K562 (cell line): ENCODE measurements at regions not wholly inside any gene's neighbourhood (a gene's known extent, or its start where the extent isn't known, plus 50 kb on each side); places are given as distances from the start of the nearest gene placed in this dataset.

Experiments
- ATAC-seq: fragments of 200-7000 bp; cut with Tn5 transposase; 3 replicates; pipeline ENCODE4 v1.9.1; 2020; ENCODE audit warnings: moderate library complexity
- BruUV-seq: library from RNA; stranded (reverse); fragments of 400-500 nt; replicated peaks from 2 replicates; lab custom pipeline; 2021; lab: Mats Ljungman, UMichigan
- CTCF ChIA-PET: fragments of 300-600 bp; formaldehyde crosslinking; extraction: SDS; loops from one replicate; lab custom pipeline; 2021; ENCODE audit warnings: low intra/inter-chr PET ratio; lab: Yijun Ruan, JAX
- POLR2A ChIA-PET: fragments of 300-600, 350-650 bp; sonication (Branson Sonifier 250); formaldehyde crosslinking; extraction: SDS; loops from one replicate; lab custom pipeline; 2021; ENCODE audit warnings: antibody characterized with exemption, inconsistent platforms; lab: Yijun Ruan, JAX
- DNase-seq, 4 experiments: peaks; one replicate each; pipeline versions ENCODE4 v3.0.0 to v3.0.0-alpha.2; 2011 to 2018; ENCODE audit warnings: low spot score in 3 of 4, mixed read lengths in 3 of 4; ENCODE audit errors: extremely low read depth in 1 of 4
- FAIRE-seq: peaks from 2 replicates; lab custom pipeline; 2011; peaks lifted over from hg19 to GRCh38; lab: Jason Lieb, UNC
- H2AFZ ChIP-seq: 2 replicates; pipeline ENCODE4 v1.6.0; 2011; ENCODE audit warnings: low read depth, low read length, control low read depth, inconsistent platforms
- H3K27ac ChIP-seq: fragments of 200-600 bp; 3 replicates; pipeline ENCODE4 v1.8.0; 2011; ENCODE audit warnings: low read depth, mild to moderate bottlenecking, control low read depth, inconsistent platforms, low read length, moderate library complexity, mixed read lengths; ENCODE audit errors: extremely low read depth
- H3K27me3 ChIP-seq, 2 experiments: fragments of 300-600 bp in 1 of 2; 2 replicates in 1 of 2; 3 replicates in 1 of 2; pipeline versions ENCODE4 v1.6.0 to v1.8.0; 2011; ENCODE audit warnings: inconsistent platforms in 2 of 2, low read length in 2 of 2, mild to moderate bottlenecking in 1 of 2, mixed read lengths in 1 of 2, moderate library complexity in 1 of 2; ENCODE audit not compliant: control insufficient read depth in 2 of 2, insufficient read depth in 2 of 2
- H3K36me3 ChIP-seq: fragments of 300-600 bp; 3 replicates; pipeline ENCODE4 v1.8.0; 2011; ENCODE audit warnings: mild to moderate bottlenecking, low read length, inconsistent platforms; ENCODE audit not compliant: control insufficient read depth, insufficient read depth
- H3K4me1 ChIP-seq, 2 experiments: fragments of 200-600 bp in 1 of 2; replicated peaks in 1 of 2; 2 replicates in 1 of 2; 3 replicates in 1 of 2; pipeline versions ENCODE4 v1.5.1 to v1.8.0; 2011; ENCODE audit warnings: inconsistent platforms in 2 of 2, low read length in 2 of 2, mild to moderate bottlenecking in 1 of 2, mixed read lengths in 1 of 2, moderate library complexity in 1 of 2; ENCODE audit not compliant: control insufficient read depth in 2 of 2, insufficient read depth in 2 of 2
- H3K4me2 ChIP-seq: 2 replicates; pipeline ENCODE4 v1.6.1; 2011; ENCODE audit warnings: low read length, control low read depth, inconsistent platforms, mixed read lengths; ENCODE audit not compliant: insufficient read depth
- H3K4me3 ChIP-seq: fragments of 200-600 bp; sonication (generic), shearing (Covaris generic); 2 replicates; pipeline ENCODE4 v1.5.1; 2016; ENCODE audit warnings: control low read depth, inconsistent platforms
- H3K79me2 ChIP-seq: fragments of 200-600 bp; 3 replicates; pipeline ENCODE4 v1.8.0; 2011; ENCODE audit warnings: low read length, inconsistent platforms; ENCODE audit not compliant: control insufficient read depth, insufficient read depth
- H3K9ac ChIP-seq, 2 experiments: 2 replicates each; pipeline versions ENCODE4 v1.6.0 to v1.6.1; 2011; ENCODE audit warnings: low read depth in 2 of 2, low read length in 2 of 2, control low read depth in 1 of 2, inconsistent platforms in 1 of 2, mild to moderate bottlenecking in 1 of 2, mixed read lengths in 1 of 2; ENCODE audit not compliant: insufficient read depth in 1 of 2
- H3K9me1 ChIP-seq: one replicate; pipeline ENCODE4 v1.6.0; 2011; ENCODE audit warnings: inconsistent platforms, mild to moderate bottlenecking, low read length, moderate library complexity; ENCODE audit not compliant: control insufficient read depth, insufficient read depth
- H3K9me3 ChIP-seq: replicated peaks from 2 replicates; pipeline ENCODE4 v1.5.1; 2011; ENCODE audit warnings: low read depth, low read length, inconsistent platforms; ENCODE audit not compliant: control insufficient read depth, insufficient read depth
- H4K20me1 ChIP-seq: replicated peaks from 2 replicates; pipeline ENCODE4 v1.6.1; 2011; ENCODE audit warnings: low read length, inconsistent platforms, mixed read lengths; ENCODE audit not compliant: control insufficient read depth, insufficient read depth
- HNRNPL ChIP-seq: fragments of 200-400 bp; formaldehyde crosslinking; IDR thresholded peaks from 2 replicates; pipeline ENCODE4 v1.6.1; 2017; ENCODE audit warnings: low read depth, mild to moderate bottlenecking, low read length
- MTF1 ChIP-seq: fragments of 250-450 bp; sonication (Bioruptor Pico); IDR thresholded peaks from 2 replicates; pipeline ENCODE4 v1.9.0; 2021; ENCODE audit warnings: moderate library complexity, mild to moderate bottlenecking, inconsistent platforms, borderline replicate concordance
- NFIC ChIP-seq: fragments of 450-650 bp; IDR thresholded peaks from 2 replicates; pipeline ENCODE4 v1.6.1; 2017; ENCODE audit warnings: mild to moderate bottlenecking, inconsistent platforms
- ZNF445 ChIP-seq: fragments of 250-450 bp; sonication (Bioruptor Pico); IDR thresholded peaks from 2 replicates; pipeline ENCODE4 v1.4.0; 2020; ENCODE audit warnings: low read depth, mild to moderate bottlenecking, moderate library complexity
- ZNF449 ChIP-seq: fragments of 250-450 bp; sonication (Bioruptor Pico); IDR thresholded peaks from 2 replicates; pipeline ENCODE4 v1.8.0; 2022; ENCODE audit warnings: moderate library complexity, mild to moderate bottlenecking, inconsistent platforms
- ZNF707 ChIP-seq: fragments of 250-450 bp; sonication (Bioruptor Pico); conservative IDR thresholded peaks from 2 replicates; pipeline ENCODE4 v1.8.0; 2022; ENCODE audit warnings: inconsistent platforms, mild to moderate bottlenecking, moderate library complexity
- WGBS: fragments of 100-300 bp; shearing (Covaris generic); methylation state at CpG from one replicate; pipeline ENCODE4 v1.1.6; 2016; ENCODE audit warnings: low coverage, mixed read lengths; ENCODE audit not compliant: insufficient coverage; ENCODE audit errors: missing lambda C conversion rate; 5-methylcytosine and 5-hydroxymethylcytosine counted together
- in situ Hi-C: fragments of 300-500 bp; cut with MboI; formaldehyde crosslinking; loops from 4 replicates; pipeline ENCODE4 v1.15.0; 2018; ENCODE audit warnings: inconsistent platforms, mixed read lengths
- intact Hi-C: fragments of 100-400 bp; cut with micrococcal nuclease; formaldehyde crosslinking; loops from 2 replicates; pipeline ENCODE4 v1.14.2; 2022
- TF ChIP-seq, protein P1 (sequence below), 2 experiments: fragments of 250-450 bp in 1 of 2; fragments of 450-650 bp in 1 of 2; sonication (Bioruptor Pico) in 1 of 2; IDR thresholded peaks; 2 replicates each; pipeline versions ENCODE4 v1.6.1 to v1.8.0; 2016 to 2021; ENCODE audit warnings: mild to moderate bottlenecking in 2 of 2, moderate library complexity in 2 of 2, missing compliant biosample characterization in 1 of 2, missing genetic modification characterization in 1 of 2

- TF ChIP-seq HNRNPL (no peak), NFIC (peak; percentile 56)
- FAIRE-seq (no peak), DNase-seq (no peak), ATAC-seq (peak; percentile 27; the same call in 2 of the 3 replicates)
- 0% methylated on average over 3 of the region's 3 CpGs for WGBS
- no peaks in the 10 kb centered on the region for H3K36me3 ChIP-seq
- no peaks in the 10 kb centered on the region for H4K20me1 ChIP-seq
- CTCF ChIA-PET = interaction anchor here (0.8 to 2.2 kb wide), 3 partner anchors 244 to 751 kb away, joined by 3 to 11 read pairs (median 5); no protein-coding TSS in a partner anchor
- no peak overlapping the region for H3K27ac ChIP-seq
- H3K9me3 ChIP-seq = no peaks in the 10 kb centered on the region
- in situ Hi-C loops (no loop called here), intact Hi-C loops (loop anchor here (5.0 to 10.0 kb wide), 2 partner anchors 121 to 1008 kb away; no protein-coding TSS in a partner anchor)
- BruUV-seq = no TSS peak
- H2AFZ ChIP-seq = no peak overlapping the region
- POLR2A ChIA-PET = no interaction called here
- H3K9ac ChIP-seq = no peak overlapping the region
- H3K9me1 ChIP-seq = peaks cover 2% of the 10 kb centered on the region
- H3K27me3 ChIP-seq = peaks cover 5 to 30% of the 10 kb centered on the region in 2 experiments
- no peak overlapping the region for H3K4me2 ChIP-seq
- no peak overlapping the region for H3K4me3 ChIP-seq
- H3K4me1 ChIP-seq = no peaks in the 10 kb centered on the region
- no peaks in the 10 kb centered on the region for H3K79me2 ChIP-seq
These were observed 178.5 kb upstream of the ZBED5 start for GRCh38 chr11:11036185-11036847.

DNA sequence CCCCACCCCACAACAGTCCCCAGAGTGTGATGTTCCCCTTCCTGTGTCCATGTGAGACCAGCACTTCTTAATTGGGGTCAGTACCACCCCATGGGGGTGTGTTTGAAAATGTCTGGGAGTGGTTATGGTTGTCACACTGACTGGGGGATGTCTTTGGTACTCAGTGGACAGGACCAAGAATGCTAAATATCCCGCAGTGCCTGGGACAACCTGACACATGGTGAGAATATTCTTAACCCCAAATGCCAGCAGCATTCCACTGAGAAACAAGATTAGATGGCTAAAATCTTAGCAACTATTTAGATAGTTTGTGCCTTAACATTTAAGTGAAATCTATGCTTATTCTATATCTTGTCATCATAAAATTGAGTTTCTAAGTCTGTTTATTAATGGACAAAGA is 177.5 kb upstream of the ZBED5 start:
- DNase-seq (no peak), FAIRE-seq (no peak), ATAC-seq (no peak)
- POLR2A ChIA-PET = no interaction called here
- CTCF ChIA-PET = interaction anchor here (2.2 kb wide), 1 partner anchor 752 kb away, joined by 11 read pairs; no protein-coding TSS in a partner anchor
- WGBS = 0% methylated on average over 1 of the region's 1 CpG
- Histone ChIP-seq H3K27me3 (peaks cover 2 to 27% of the 10 kb centered on the region in 2 experiments), H3K4me3 (no peak overlapping the region), H4K20me1 (no peaks in the 10 kb centered on the region), H3K4me1 (no peaks in the 10 kb centered on the region), H3K4me2 (no peak overlapping the region), H3K36me3 (no peaks in the 10 kb centered on the region), H3K9ac (no peak overlapping the region), H3K9me1 (peaks cover 2% of the 10 kb centered on the region), H3K27ac (no peak overlapping the region), H2AFZ (no peak overlapping the region), H3K9me3 (no peaks in the 10 kb centered on the region), H3K79me2 (no peaks in the 10 kb centered on the region)
- intact Hi-C loops (loop anchor here (5.0 to 10.0 kb wide), 2 partner anchors 122 to 1009 kb away; no protein-coding TSS in a partner anchor), in situ Hi-C loops (no loop called here)
- TF ChIP-seq ZNF445 (CRISPR knock-in tag) (no peak), MTF1 (CRISPR knock-in tag) (no peak), ZNF707 (CRISPR knock-in tag) (no peak), ZNF449 (CRISPR knock-in tag) (no peak)
- TF ChIP-seq, protein P1, sequence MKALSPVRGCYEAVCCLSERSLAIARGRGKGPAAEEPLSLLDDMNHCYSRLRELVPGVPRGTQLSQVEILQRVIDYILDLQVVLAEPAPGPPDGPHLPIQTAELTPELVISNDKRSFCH (CRISPR knock-in tag; IDR thresholded peaks at IDR 0.05) = no peak
- TF ChIP-seq, protein P1 (tag; IDR thresholded peaks at IDR 0.05) = no peak
- BruUV-seq = no TSS peak
